ENCODE measurements at regions not wholly inside any gene's neighbourhood (a gene's known extent, or its start where the extent isn't known, plus 50 kb on each side); places are given as distances from the start of the nearest gene placed in this dataset.
"Not testable (repeated sequence)": the region's sequence is repeated elsewhere in the genome, so short reads cannot be mapped to it uniquely, and the experiment has no call there.

DNA sequence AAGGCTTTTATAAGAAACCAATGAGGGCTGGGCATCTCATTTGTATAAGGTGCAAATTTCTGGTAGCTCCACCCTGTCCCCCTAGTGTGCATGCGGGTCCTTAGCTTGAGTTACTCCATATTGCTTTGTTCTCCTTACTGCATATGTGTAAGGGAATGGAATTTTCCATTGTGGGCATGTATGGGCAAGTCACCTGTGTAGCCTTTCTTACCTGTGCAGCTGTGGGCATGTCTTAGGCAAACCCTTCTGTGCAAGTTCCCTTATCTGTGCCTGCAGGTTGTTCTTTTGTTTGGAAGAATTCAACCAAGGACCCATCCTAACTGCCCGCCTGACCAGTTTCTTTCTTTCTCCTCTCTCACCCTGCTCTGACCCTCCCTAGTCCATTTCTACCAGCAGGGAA, 122.8 kb upstream of the HS3ST4 start:
- Histone ChIP-seq H3K27me3 (ENCODE audit: control insufficient read depth, insufficient read depth, low read length) (no peaks in the 10 kb centered on the region), H3K4me3 (ENCODE audit: low read length) (no peak overlapping the region), H3K9me3 (ENCODE audit: control insufficient read depth, insufficient read depth, low read length) (no peaks in the 10 kb centered on the region), H3K4me1 (ENCODE audit: control insufficient read depth, insufficient read depth, low read length) (no peaks in the 10 kb centered on the region), H3K27ac (ENCODE audit: low read length) (no peak overlapping the region), H3K36me3 (ENCODE audit: control insufficient read depth, insufficient read depth, low read length) (no peaks in the 10 kb centered on the region)
- intact Hi-C loops (cut with micrococcal nuclease), result no loop called here
- 88% methylated on average over 2 of the region's 2 CpGs for WGBS (ENCODE audit: insufficient coverage)
- TF ChIP-seq CTCF (IDR thresholded peaks at IDR 0.05), result no peak
- DNase-seq (no peak), ATAC-seq (no peak)
- Mint-ChIP-seq H3K4me1 (no peaks in the 10 kb centered on the region), H3K9me3 (no peaks in the 10 kb centered on the region), H3K36me3 (no peaks in the 10 kb centered on the region), H3K4me3 (no peak overlapping the region), H3K27me3 (ENCODE audit: low read depth in 2 of 2) (peaks cover 3 to 16% of the 10 kb centered on the region in 2 donors), H3K27ac (no peak overlapping the region)

DNA sequence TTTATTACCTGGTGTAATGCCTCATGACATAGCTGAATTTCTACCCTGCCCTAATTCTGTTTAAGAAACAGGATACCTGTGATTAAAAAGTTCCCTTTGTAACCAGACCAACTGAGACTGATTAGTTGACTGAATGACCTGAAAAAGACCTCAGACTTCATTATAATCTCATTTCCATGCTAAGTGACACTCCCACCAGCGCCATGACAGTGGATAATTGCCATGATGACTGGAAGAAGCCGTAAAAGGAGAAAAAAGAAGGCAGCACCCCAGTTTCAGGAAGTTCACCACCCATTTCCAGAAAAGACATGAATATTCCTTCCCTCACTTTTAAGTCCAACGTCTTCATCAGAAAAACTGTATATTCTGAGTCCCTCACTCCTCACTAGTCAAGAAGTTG, 125.6 kb upstream of the HS3ST4 start:
- no peak for TF ChIP-seq CTCF (IDR thresholded peaks at IDR 0.05)
- intact Hi-C loops (cut with micrococcal nuclease), result no loop called here
- Histone ChIP-seq H3K36me3 (ENCODE audit: control insufficient read depth, insufficient read depth, low read length) (no peaks in the 10 kb centered on the region), H3K27ac (ENCODE audit: low read length) (no peak overlapping the region), H3K4me3 (ENCODE audit: low read length) (no peak overlapping the region), H3K9me3 (ENCODE audit: control insufficient read depth, insufficient read depth, low read length) (no peaks in the 10 kb centered on the region), H3K27me3 (ENCODE audit: control insufficient read depth, insufficient read depth, low read length) (no peaks in the 10 kb centered on the region), H3K4me1 (ENCODE audit: control insufficient read depth, insufficient read depth, low read length) (no peaks in the 10 kb centered on the region)
- H3K4me1 Mint-ChIP-seq, result no peaks in the 10 kb centered on the region
- peaks cover 1 to 11% of the 10 kb centered on the region in 2 donors for H3K27me3 Mint-ChIP-seq (ENCODE audit: low read depth in 2 of 2)
- H3K36me3 Mint-ChIP-seq, result no peaks in the 10 kb centered on the region
- no peak overlapping the region for H3K4me3 Mint-ChIP-seq
- no peak overlapping the region for H3K27ac Mint-ChIP-seq
- WGBS (ENCODE audit: insufficient coverage), result 57% methylated on average over 3 of the region's 3 CpGs
- ATAC-seq (no peak), DNase-seq (no peak)
- no peaks in the 10 kb centered on the region for H3K9me3 Mint-ChIP-seq

DNA sequence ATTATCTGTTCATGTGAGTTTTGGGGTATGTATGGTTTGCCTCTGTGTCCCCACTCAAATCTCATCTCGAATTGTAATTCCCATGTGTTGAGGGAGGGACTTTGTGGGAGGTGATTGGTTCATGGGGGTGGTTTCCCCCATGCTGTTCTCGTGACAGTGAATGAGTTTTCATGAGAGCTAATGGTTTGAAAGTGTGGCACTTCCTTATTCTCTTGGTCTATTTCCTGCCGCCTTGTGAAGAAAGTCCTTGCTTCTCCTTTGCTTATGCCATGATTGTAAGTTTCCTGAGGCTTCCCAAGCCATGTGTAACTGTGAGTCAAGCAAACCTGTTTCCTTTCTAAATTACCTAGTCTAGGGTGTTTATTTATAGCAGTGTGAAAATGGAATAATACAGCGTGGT, 128.1 kb upstream of the HS3ST4 start:
- H3K9me3 ChIP-seq (ENCODE audit: control insufficient read depth, insufficient read depth, low read length), result no peaks in the 10 kb centered on the region
- H3K27ac ChIP-seq (ENCODE audit: low read length), result no peak overlapping the region
- no peak for TF ChIP-seq CTCF (IDR thresholded peaks at IDR 0.05)
- WGBS (ENCODE audit: insufficient coverage), result 60% methylated on average over 4 of the region's 4 CpGs
- H3K4me1 Mint-ChIP-seq, result no peaks in the 10 kb centered on the region
- H3K4me3 Mint-ChIP-seq, result no peak overlapping the region
- intact Hi-C loops (cut with micrococcal nuclease), result no loop called here
- no peaks in the 10 kb centered on the region for H3K4me1 ChIP-seq (ENCODE audit: control insufficient read depth, insufficient read depth, low read length)
- no peaks in the 10 kb centered on the region for H3K36me3 ChIP-seq (ENCODE audit: control insufficient read depth, insufficient read depth, low read length)
- peaks cover 0 to 6% of the 10 kb centered on the region in 2 donors for H3K9me3 Mint-ChIP-seq
- no peak for ATAC-seq
- no peak overlapping the region for H3K4me3 ChIP-seq (ENCODE audit: low read length)
- H3K27ac Mint-ChIP-seq, result no peak overlapping the region
- H3K27me3 Mint-ChIP-seq (ENCODE audit: low read depth in 2 of 2), result peaks cover 0 to 8% of the 10 kb centered on the region in 2 donors
- no peak for DNase-seq
- H3K36me3 Mint-ChIP-seq, result no peaks in the 10 kb centered on the region
- no peaks in the 10 kb centered on the region for H3K27me3 ChIP-seq (ENCODE audit: control insufficient read depth, insufficient read depth, low read length)

DNA sequence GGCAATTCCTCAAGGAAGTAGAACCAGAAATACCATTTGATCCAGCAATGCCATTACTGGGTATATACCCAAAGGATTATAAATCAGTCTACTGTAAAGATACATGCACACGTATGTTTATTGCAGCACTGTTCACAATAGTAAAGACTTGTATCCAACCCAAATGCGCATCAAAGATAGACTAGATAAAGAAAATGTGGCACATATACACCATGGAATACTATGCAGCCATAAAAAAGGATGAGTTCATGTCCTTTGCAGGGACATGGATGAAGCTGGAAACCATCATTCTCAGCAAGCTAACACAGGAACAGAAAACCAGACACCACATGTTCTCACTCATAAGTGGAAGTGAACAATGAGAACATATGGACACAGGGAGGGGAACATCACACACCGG, 130.0 kb upstream of the HS3ST4 start:
- H3K36me3 Mint-ChIP-seq; intact Hi-C loops (cut with micrococcal nuclease); H3K4me1 Mint-ChIP-seq; H3K27ac ChIP-seq (ENCODE audit: low read length); H3K4me1 ChIP-seq (ENCODE audit: control insufficient read depth, insufficient read depth, low read length); H3K9me3 Mint-ChIP-seq; ATAC-seq; H3K27me3 Mint-ChIP-seq (ENCODE audit: low read depth in 2 of 2); DNase-seq; H3K27me3 ChIP-seq (ENCODE audit: control insufficient read depth, insufficient read depth, low read length); H3K9me3 ChIP-seq (ENCODE audit: control insufficient read depth, insufficient read depth, low read length); H3K4me3 ChIP-seq (ENCODE audit: low read length); H3K4me3 Mint-ChIP-seq; H3K27ac Mint-ChIP-seq; H3K36me3 ChIP-seq (ENCODE audit: control insufficient read depth, insufficient read depth, low read length): not testable (repeated sequence)
- WGBS (ENCODE audit: insufficient coverage), result 89% methylated on average over 2 of the region's 3 CpGs

GRCh38 chr16:25556968-25557312, 134.8 kb upstream of the HS3ST4 start:
- H3K27me3 ChIP-seq (ENCODE audit: control insufficient read depth, insufficient read depth, low read length); intact Hi-C loops (cut with micrococcal nuclease); H3K27ac ChIP-seq (ENCODE audit: low read length); H3K9me3 Mint-ChIP-seq; H3K4me3 ChIP-seq (ENCODE audit: low read length); H3K27ac Mint-ChIP-seq; H3K4me1 ChIP-seq (ENCODE audit: control insufficient read depth, insufficient read depth, low read length); H3K36me3 ChIP-seq (ENCODE audit: control insufficient read depth, insufficient read depth, low read length); H3K4me3 Mint-ChIP-seq; H3K36me3 Mint-ChIP-seq; DNase-seq; H3K9me3 ChIP-seq (ENCODE audit: control insufficient read depth, insufficient read depth, low read length); ATAC-seq; H3K27me3 Mint-ChIP-seq (ENCODE audit: low read depth in 2 of 2); H3K4me1 Mint-ChIP-seq: not testable (repeated sequence)
- WGBS (ENCODE audit: insufficient coverage), result 83% methylated on average over 4 of the region's 4 CpGs

DNA sequence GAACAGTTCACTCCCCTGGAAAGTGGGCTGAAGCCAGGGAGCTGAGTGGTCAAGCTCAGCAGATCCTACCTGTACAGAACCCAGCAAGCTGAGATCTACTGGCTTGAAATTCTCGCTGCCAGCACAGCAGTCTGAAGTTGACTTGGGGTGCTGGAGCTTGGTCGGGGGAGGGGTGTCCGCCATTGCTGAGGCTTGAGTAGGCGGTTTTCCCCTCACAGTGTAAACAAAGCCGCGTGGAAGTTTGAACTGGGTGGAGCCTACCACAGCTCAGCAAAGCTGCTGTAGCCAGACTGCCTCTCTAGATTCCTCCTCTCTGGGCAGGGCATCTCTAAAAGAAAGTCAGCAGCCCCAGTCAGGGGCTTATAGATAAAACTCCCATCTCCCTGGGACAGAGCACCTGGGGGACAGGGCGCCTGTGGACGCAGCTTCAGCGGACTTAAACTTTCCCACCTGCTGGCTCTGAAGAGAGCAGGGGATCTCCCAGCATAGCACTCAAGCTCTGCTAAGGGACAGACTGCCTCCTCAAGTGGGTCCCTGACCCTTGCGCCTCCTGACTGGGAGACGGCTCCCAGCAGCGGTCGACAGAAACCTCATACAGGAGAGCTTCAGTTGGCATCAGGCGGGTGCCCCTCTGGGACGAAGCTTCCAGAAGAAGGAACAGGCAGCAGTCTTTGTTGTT, 135.3 kb upstream of the HS3ST4 start:
- 89% methylated on average over 15 of the region's 15 CpGs for WGBS (ENCODE audit: insufficient coverage)
- H3K4me1 Mint-ChIP-seq; H3K9me3 Mint-ChIP-seq; H3K4me3 Mint-ChIP-seq; H3K36me3 Mint-ChIP-seq; intact Hi-C loops (cut with micrococcal nuclease); H3K36me3 ChIP-seq (ENCODE audit: control insufficient read depth, insufficient read depth, low read length); H3K4me3 ChIP-seq (ENCODE audit: low read length); H3K27me3 Mint-ChIP-seq (ENCODE audit: low read depth in 2 of 2); H3K27me3 ChIP-seq (ENCODE audit: control insufficient read depth, insufficient read depth, low read length); H3K27ac ChIP-seq (ENCODE audit: low read length); H3K27ac Mint-ChIP-seq; H3K9me3 ChIP-seq (ENCODE audit: control insufficient read depth, insufficient read depth, low read length); ATAC-seq; H3K4me1 ChIP-seq (ENCODE audit: control insufficient read depth, insufficient read depth, low read length); DNase-seq: not testable (repeated sequence)

Data from natural killer cell (primary cell).